Activated CD4-positive, alpha-beta T cell treated with anti-CD3 and anti-CD28 coated beads for 24 hours (primary cell): ENCODE measurements at regions not wholly inside any gene's neighbourhood (a gene's known extent, or its start where the extent isn't known, plus 50 kb on each side); places are given as distances from the start of the nearest gene placed in this dataset.
A peak's percentile ranks its signal among the peaks of the same experiment; 100 is the strongest.
"Not testable (repeated sequence)": the region's sequence is repeated elsewhere in the genome, so short reads cannot be mapped to it uniquely, and the experiment has no call there.

ENCODE experiments used
- DNase-seq, 2 donors: peaks; one replicate each; pipeline ENCODE4 v3.0.0-alpha.2; 2020; ENCODE audit warnings: low read depth in 2 of 2

DNA sequence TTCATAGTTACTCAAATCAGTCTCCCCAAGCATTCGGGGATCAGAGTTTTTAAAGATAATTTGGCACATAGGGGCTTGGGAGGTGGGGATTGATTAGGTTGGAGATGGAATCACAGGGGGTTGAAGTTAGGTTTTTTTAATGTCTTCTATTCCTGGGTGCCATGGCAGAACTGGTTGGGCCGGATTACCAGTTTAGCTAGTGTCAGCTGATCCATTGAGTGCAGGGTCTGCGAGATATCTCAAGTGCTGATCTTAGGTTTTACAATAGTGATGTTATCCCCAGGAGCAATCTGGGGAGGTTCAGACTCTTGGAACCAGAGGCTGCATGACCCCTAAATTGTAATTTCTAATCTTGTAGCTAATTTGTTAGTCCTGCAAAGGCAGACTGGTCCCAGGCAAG lies 163.5 kb upstream of the ATP10A start:
- not testable (repeated sequence) for DNase-seq

DNA sequence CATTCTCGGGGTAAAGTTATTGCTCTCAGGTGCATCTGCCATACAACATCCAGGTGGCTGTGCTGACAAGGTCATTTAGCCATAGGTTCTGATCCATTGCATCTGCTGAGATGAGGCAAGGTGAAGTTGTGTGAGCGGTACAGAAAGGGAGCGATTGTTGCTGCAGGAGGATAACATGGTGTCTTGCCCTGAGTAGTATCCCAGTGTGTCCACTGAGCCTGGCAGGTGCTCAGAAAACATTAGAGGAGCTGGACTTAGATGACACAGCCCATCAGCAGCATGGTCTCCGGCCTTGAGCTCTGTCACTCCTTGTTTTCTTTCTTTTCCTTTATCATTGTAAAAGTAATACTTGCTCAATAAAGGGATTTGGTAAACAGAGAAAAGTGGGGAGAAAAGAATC lies 161.1 kb upstream of the ATP10A start:
- no peak for DNase-seq

DNA sequence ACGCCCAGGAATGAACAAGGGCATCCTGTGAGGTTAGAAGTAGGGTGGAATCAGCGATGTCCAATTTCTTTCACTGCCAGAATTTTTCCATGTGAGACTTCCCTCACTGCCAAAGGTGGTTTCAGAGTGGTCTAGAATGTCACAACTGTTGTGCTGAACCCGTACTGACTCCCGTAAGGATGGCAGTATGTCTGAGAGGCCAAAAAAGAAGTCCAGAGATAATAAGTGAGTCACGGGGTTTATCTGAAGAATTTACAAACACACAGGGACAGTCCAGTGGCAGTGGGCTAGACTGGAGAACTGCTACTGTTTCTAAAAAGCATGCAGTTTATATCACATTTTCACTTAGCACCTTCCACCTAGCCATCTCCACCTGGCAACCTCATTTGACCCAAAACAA lies 160.6 kb upstream of the ATP10A start:
- no peak for DNase-seq

DNA sequence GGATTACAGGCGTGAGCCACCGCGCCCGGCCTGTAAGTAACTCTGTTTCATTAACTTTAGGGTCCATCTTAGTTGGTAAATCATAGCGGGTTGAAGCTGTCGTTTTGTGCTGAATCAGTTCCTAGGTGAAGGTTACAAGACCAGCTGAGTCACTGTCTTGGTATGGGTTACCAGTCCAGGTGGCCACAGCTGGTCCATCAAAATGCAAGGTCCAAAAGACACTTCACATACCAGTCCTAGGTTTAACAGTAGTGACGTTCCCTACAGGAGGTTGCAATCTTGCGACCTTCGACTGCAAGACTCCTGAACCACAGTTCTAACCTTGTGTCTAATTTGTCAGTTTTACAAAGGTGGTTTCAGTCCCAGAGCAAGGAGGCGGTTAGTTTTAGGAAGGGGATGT lies 160.1 kb upstream of the ATP10A start:
- no peak for DNase-seq

DNA sequence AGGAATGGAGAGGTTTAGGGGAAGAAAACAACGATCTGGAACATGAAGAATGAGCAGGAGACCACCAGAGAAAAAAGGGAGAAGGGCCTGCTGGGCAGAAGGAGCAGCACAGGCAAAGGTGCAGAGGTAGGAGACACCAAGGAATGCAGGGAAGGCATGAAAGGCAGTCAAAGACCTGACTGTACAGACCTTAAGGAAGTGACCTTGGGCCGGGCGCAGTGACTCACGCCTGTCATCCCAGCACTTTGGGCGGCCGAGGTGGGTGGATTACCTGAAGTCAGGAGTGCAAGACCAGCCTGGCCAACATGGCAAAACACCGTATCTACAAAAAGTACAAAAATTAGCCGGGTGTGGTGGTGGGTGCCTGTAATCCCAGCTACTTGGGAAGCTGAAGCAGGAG lies 157.7 kb upstream of the ATP10A start:
- no peak for DNase-seq

DNA sequence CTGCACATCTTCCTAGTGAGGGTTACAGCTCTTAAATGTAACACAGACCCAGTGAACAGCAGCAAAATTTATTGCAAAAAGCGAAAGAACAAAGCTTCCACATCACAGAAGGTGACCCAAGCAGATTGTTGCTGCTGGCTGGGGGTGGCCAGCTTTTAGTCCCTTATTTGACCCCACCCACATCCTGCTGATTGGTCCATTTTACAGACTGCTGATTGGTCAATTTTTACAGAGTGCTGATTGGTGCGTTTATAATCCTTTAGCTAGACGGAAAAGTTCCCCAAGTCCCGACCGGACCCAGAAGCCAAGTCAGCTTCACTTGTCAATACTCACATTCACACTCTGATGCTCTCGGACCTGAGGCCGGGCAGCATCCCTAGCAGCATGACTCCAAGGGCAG lies 154.5 kb upstream of the ATP10A start:
- DNase-seq: no peak

DNA sequence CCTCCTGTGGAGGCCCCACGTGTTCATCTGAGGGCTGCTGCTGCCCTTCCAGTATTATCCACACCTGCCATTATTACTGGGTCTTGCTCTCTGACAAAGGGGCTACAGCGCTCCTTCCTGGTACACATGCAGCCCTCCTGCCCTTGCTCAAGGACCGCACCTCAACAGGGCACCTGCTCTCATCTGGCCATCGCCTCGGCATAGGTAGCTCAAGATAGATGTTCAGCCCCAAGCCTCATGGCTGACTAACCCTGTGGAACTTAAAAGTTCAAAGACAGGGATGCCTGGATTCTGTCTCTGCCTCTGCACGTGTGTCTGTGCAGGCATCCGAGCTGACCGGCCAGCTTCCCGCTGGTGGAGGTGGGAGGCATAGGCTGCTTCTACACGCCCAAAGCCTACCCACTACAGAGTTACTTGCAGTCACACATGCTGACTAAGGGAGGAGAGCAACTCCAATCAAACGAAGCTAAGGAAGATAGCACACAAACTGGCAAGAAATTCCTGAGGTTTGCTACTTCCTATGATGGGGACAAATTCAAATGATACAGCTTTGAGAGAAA lies 152.5 kb upstream of the ATP10A start:
- no peak for DNase-seq

DNA sequence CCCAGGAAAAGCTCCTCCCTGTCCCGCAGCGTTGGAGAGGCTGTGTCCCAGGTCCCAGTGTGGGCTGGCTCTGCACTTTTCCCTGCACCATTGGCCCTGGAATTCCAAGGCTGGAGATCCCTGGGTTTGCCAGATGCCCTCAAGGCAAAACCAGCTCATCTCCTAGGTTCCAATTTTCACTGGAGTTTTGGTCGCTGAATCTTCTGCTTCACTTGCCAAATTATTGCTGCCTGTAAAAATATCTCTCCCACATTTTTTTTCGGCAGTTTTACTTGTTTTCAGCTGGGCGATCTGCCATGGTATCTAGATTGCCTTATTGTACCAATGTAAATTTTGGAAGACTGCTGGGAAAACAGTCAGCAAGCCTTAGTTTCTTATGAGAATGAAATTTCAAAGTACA lies 150.9 kb upstream of the ATP10A start:
- no peak for DNase-seq

DNA sequence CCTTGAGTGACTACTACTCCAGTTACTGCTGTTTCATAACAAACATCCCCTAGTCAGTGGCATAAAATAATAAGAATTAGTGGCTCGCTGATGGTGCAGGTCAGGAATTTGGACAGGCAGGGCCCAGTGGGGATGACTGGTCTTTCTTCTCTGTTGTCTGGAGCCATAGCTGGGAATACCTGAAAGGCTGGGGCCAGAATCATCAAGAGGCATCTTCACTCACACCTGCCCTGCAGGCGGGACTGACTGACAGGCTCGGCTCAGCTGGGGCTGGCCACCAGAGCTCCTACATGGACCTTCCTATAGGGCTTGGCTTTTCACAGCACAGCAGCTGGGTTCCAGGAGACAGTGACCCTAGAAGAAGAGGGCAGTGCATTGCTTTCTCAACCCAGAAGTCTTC lies 148.8 kb upstream of the ATP10A start:
- no peak for DNase-seq

DNA sequence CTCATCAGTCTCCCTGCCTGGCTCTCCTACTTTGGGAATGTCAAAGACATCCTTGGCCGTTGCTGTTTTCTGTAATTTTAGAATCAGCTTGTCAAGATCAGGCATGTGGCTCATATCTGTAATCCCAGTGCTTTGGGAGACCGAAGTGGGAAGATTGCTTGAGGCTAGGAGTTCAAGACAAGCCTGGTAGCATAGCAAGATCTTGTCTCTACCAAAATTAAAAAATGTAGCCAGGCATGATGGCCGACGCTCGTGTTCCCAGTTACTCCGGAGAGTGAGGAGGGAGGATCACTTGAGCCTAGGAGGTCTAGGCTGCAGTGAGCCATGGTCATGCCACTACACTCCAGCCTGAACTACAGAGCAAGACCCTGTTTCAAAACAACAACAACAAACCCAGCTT lies 144.0 kb upstream of the ATP10A start:
- no peak for DNase-seq

DNA sequence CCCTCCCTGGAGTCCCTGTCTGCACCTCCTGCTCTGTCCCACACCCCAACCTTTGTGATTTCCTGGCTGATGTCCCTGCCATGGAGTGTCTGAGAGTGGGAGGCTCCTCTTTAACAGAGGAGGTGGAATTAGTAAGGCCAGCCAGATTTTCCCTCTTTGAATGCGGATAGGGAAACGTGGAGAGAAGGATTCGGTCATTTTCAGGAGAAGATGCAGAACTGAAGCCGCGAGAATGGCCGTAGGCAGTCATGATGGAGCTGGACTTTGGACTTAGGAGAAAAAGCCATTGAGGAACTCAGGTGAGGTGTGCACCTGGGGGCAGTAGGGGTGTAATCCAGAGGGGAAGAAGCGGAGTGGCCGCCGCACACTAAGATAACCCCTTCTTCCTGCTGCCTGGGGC lies 138.1 kb upstream of the ATP10A start:
- no peak for DNase-seq

DNA sequence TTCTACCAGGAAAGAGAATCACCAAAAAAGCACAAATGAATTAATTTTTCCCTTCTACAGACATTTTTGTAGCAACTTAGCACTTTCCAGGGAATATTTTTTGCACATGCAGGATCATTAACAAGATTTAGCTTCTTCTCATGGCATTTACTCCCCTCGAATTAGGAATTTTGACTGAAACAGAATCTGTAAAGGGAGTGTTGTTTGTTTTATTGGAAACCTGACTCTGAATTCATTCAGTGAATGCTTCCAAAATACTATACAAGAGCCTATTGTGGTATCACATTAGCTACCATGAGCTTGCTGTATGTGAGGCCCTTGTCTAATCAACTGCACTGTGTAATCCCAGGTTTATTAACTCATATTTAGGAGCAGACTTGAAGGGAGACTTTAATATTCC lies 130.4 kb upstream of the ATP10A start:
- DNase-seq: no peak

DNA sequence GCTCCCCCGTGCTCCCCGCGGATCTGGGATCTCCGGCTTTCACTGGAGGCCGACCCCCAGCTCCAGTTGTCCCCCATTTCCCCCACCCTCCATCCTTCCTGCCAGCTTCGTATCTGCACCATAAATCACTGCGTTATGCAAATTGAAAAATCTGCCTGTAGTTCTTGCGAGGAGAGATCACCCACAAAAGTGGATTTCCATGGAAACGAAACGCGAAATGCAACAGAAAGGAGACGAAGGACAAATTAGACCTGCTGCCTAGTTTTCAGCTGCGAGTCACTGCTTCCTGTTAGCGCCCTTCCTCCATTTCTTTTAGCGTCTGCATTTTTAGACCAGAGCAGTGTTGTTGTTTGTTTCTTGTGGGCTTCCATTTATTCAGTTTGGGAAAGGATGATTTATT lies 127.1 kb upstream of the ATP10A start:
- DNase-seq: no peak

DNA sequence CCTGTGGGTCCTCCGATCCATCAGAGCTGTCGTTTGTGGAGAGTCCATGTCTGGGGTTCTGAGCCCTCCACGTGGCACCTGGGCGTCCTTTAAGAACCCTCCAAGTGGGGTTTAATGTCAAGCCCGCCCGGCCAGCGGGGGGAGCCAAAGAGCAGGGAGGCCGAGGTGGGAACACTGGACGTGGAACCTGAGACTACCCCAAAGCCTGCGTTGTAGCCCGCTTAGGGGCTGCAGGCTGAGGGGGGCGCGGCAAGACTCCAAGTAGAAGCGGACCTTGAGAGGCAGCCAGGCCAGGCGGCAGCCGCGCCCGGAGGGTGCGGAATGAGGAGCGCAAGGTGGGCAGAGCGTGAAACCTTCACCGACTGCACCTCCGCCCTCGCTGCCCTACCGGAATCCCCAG lies 126.2 kb upstream of the ATP10A start:
- peak in 1 of 2 donors; percentile 2 for DNase-seq

DNA sequence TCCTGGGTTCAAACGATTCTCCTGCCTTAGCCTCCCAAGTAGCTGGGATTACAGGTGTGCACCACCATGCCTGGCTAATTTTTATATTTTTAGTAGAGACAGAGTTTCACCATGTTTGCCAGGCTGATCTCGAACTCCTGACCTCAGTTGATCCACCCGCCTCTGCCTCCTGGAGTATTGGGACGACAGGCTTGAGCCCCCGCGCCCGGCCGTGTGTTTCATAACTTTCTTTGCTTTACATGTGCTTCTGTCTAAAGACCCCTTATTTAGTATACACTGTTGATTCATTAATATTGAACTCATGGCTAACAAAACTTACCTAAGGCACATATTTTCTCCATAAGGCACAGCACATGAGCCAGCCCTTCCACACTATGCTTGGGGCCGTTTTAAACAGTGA lies 125.6 kb upstream of the ATP10A start:
- DNase-seq: not testable (repeated sequence)

DNA sequence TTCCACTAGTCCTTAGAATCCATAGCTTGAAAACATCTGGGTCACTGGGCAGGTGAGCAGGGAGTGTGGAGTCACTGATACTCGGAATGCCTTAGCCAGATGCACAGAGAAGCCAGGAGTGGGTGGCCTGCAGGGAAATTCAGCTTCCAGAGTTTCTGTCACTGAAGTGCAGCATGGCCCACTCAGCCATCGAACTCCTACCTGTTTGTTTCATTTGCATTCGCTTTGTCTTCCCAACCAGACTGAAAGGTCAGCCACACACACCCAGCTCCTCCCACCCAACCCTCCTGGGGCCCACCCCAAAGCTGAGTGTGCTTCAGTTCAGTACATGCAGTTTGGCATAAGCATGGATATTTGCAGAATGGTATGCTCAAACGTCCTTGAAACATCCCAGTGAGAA lies 124.5 kb upstream of the ATP10A start:
- DNase-seq: no peak

DNA sequence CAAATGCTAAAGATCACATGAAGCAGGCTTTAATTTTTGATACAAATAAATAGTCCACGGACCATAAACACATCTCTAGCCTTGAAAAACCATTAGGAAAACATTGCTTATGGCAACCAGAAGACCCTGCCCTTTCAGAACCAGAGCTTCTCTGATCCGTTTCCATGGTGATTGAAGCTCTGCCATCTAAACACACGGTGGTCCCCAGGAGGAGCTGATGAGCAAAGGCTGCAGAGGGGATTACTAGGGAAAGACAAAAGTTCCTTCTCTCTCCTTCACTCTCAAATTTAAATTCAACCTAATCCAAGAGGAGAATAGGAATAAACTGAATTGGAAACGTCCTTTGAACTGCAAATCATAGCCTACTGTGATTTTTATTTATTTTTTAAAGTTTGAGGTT lies 122.0 kb upstream of the ATP10A start:
- no peak for DNase-seq

DNA sequence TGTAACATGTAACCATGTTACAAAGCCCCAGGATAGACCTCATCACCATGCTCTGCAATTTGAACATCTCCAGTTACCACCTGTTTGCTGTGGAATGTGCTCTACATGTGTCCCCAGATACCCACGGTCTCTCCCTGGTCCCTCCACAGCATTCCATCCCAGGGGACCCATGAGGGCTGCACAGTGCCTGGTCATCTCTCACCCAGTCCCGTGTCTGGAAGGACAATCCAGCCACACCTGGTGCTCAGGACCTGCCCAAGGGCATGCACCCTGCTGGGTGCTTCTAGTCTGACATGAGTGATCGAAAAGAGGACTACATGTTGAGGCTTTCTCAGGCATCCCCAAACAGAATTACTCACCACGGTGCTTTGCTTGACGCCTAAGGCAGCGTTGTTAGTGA lies 119.6 kb upstream of the ATP10A start:
- DNase-seq: no peak

DNA sequence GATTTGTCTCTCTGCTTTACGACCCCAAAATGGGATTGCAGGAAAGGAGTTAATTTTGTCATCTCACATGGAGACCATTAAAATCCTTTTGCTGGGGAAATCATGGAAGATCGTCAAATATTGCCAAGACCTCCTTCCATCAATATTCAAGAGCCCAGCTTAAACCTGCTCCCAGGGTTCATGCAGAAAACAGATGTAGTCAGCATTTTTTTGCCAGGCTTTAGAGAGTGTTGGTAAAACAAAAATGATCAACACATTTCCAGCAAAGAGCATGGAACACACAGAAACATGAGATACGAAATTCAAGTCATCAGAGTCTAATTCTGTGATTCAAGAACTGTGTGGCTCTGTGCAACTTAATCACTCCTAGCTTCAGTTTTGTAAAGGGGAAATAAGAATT lies 118.0 kb upstream of the ATP10A start:
- no peak for DNase-seq

DNA sequence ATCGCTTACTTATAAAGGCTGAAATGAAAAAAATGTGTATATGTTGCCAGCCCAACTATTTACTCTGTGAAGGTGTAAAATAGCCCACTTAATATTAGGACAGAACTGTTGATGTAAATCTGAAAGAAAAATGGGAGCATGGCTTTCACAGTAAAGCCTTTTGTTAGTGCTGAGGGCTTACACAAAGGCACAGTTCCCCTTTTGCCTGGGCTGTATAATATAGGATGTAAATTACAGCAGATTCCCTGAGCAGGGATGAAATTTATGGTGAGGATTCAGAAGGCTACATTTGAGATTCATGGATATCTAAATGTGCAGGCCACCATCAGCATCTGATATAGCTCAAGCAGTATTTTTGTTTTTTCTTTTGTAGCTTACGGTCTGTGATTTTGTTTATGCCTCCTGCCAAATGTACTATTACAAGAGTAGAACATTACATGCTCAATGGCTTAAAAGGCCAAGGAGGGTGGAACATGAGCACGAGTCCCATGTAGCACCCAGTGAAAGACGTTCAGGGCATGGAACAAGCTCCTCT lies 109.1 kb upstream of the ATP10A start:
- no peak for DNase-seq

DNA sequence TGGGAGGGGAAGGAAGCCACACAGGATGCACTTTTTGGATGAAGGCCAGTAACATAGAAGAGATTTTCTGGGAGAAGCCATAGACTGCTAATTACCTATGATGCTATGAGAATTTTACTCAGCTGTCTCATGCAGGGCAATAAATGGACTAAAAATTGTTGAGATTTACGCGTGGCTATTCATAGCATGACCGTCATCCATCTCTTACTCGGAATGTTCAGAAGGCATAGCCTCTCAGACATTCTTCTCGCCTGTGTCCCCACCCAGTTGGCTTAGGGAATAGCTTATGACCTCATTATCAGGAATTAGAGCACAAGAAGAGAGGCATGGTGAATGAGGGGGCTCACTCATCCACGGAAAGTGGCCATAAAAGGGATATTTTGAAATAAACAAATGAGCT lies 107.9 kb upstream of the ATP10A start:
- no peak for DNase-seq

DNA sequence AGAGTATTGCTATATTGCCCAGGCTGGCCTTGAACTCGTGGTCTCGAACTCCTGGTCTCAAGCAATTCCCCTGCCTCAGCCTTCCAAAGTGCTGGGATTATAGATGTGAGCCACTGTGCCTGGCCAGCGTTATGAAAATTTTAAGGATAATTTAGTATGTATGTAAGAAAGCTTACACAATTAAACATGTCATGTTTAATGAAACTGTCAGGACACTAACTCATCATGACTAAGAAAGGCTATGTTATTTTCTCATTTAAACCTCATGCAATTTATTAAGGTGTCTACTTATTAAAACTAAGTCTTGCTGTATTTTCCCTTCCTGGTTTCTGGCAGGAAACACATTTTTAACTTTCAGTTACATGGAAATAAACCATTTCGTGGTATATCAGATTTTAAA lies 106.8 kb upstream of the ATP10A start:
- DNase-seq: no peak

DNA sequence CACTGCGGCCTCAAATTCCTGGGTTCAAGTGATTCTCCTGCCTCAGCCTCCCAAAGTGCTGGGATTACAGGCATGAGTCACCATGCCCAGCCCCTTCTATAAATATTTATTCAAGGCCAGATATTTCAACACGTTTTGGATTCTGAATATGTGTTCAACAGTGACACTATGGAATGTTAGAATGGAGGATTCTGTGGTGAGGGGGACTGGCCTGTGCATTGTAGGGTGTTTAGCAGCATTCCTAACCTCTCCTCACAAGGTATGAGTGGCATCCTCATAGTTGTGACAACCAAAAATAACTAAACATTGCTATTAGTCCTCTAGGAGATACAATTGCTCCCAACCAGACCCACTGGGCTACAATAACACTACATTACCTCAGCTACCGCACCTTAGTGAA lies 104.0 kb upstream of the ATP10A start:
- no peak for DNase-seq

DNA sequence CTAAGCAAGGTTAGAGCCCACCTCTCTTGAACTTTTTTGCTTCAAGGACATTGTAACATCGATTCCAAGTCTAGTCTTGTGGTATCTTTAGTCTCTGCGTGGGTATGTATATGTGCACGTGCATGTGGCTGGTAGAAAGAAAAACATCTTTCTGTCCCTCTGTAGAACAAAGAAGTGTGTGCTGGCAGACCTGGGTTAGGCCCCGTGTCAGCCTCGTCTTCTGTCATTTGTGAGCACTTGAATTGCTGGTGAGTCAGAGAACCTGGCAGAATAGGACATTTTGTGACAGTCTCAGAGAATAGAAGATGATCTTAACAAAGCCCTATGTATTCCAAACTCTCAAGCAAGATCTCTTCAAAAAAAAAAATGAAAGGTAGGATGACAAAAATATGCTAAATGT lies 102.2 kb upstream of the ATP10A start:
- no peak for DNase-seq

DNA sequence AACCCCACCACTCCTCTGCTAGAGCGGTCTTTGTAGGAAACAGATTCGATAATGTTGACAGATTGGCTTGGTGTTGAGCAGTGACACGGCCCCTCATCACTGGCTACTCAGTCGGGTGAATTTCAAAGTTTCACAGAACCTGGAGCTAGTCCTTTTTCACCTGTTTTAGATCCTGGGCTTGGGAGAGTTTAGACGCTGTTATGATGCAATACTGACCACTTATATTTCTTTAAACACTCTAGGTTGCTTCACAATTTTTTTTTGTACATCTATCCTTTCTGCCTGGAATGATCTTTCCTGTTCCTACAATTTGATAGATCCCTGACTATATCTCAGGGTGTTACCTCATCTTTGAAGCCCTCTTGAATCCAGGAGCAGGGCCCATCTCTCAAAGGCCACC lies 97.1 kb upstream of the ATP10A start:
- DNase-seq: no peak
